Eye (tissue), 1 donor: ENCODE measurements at regions not wholly inside any gene's neighbourhood (a gene's known extent, or its start where the extent isn't known, plus 50 kb on each side); places are given as distances from the start of the nearest gene placed in this dataset.

Experiments used
- DNase-seq: peaks from one replicate; pipeline ENCODE4 v3.0.0-alpha.2; 2015

DNA sequence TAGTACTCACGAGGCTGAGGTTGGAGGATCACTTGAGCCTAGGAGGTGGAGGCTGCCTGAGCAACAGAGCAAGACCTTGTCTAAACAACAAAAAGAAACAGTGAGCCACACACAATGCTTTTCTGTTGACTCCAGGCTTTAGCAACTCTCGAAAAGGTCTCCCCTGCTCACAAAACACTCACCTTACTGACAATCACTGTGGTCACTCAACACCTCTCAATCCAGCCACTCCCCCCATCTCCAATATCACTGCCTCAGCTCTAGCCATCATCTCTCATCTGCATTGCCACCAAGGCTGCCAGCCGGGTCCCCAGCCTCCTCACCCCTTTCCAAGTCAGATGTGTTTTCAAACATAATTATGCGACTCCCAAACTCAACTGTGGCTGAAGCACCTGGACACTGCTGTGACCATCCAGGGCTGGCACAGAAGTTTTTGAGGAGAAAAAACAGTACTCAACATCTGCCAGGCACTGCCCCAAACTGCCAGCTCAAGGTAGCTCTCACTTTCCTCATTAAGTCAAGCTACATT lies 218.0 kb upstream of the ARID1B start:
- DNase-seq: no peak

DNA sequence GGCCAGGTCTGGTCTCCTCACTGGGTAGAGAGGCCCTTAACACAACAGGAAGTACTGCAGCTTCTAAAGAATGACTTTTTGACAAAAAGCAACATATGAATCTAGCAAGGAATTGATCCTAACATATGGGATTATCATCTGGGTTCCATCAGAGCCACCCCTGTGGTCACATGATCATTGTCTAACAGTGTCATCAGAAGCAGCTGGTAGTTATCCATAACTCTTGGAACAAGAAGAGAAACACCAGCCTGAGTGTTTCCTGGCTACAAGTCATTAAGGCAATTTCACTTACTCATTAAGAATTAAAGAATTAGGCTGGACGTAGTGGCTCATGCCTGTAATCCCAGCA lies 219.3 kb upstream of the ARID1B start:
- DNase-seq: no peak

DNA sequence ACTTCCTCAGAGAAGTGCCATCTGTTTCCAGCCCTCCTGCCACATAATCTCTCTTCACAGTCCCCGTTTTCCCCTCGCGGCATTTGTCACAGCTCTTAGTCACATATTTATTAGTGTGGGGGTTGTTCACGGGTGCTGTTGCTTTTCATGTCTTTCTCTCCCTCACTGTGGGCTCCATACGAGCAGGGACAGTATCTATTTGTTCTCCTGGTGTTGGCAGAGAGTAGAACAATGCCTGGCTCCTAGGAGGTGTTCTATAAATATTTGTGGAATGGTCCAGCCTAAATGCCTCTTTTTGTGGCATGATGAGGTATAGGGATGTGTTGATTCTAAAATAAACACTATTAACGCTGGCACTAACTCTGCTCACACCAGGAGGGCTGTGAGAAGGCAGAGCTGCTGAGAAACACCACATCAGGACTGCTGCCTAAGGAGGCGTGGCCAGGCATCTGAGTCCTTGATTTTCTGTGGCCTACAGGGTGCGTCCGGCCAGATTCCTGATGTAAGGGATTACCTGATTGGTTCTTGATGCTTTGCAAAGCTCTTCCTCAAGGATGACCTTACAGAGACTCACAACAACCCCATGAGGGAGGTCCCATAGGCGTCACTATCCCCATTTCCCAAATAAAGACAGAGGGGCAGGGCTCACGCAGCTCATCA lies 219.8 kb upstream of the ARID1B start:
- DNase-seq: no peak

DNA sequence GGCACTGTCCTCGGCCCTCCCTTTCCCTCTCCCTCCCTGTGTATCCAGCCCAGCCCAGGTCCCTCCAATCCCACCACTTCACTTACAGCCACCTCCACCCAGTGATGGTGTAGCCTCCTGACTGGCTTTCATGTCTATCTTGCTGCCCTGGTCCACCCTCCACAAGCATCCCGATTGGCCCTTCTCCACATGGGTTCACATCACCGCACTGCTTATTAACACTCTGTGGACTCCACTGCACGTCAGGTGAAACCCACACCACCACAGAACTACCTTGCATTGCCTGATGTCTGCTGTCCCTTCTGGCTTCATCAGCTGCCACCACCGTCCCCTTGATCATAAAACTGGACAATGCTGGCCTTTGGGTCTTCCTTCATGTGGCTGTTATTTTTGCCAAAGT lies 220.4 kb upstream of the ARID1B start:
- DNase-seq: no peak

DNA sequence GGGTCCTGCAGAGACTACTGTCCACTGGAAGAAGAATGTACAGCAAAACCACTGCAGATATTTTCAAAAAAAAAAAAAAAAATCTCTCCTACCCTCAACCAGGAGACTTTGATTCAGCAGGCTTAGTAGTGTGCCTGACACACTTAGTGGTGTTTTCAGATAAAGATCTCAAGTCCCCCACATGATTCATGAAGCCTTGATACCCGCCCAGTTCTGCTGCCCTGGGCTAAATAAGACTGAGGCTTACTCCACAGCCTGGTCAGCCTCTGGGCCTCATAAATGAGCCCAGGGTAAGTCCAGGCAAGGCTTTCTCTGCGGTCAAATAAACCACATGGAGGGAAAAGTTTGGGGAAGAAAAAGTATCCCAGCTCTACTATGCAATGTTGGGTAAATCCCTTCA lies 222.1 kb upstream of the ARID1B start:
- DNase-seq: no peak

DNA sequence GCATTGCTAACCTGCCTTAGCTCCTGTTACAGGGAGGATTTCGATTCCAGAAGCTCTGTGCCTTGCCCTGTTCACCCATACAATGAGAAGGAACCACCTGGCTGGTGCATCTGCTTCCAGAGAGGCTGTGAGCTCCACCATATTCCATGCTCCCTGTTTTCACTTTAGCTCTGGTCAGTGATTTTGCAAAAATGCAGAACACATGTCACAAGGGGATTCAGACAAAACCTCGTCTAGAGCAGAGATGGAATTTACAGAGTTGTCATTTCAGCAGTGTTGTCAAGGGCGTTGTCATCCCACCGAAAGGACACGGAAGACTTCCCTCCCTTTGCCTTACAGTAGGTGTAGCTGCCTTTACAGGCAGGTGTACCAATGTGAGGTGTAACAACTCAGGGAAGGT lies 223.0 kb upstream of the ARID1B start:
- peak; percentile 10 for DNase-seq

DNA sequence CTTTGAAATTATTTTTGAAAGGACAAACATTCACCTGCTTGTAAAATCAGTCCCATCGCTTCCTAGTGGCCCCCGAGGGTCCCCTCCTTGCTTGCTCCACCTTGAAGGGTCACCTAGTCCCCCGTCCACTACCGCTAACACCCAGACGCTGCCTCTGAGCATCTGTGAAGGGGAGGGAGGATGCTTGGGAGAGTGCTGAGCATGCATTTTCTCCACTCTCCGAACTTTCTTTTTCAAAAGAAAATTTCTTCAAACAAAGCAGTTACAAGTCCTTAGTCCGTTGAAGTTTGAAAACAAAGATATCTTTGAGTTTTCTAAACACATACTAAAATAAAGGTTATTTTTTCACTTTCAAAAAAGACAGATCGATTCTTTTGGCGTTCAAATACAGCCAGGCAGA lies 224.3 kb upstream of the ARID1B start:
- no peak for DNase-seq

DNA sequence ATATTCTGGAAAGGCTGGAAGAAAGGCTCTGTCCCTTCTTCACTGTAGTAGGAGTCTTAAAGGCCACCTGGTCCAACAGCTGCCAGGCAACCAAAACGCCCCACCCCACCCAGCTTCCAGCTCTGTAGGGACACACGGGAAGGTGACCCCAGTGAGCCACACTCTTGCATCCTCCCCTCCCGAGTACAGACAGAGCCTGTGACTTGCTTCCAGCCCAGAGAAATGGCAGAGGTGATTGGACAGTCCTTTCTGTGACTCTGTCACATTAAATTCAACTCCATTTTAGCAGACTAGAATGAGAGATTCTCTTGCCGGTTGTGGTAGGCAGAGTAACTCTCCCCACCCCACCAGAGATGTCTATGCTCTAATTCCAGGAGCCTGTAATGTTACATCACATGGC lies 226.2 kb upstream of the ARID1B start:
- no peak for DNase-seq

DNA sequence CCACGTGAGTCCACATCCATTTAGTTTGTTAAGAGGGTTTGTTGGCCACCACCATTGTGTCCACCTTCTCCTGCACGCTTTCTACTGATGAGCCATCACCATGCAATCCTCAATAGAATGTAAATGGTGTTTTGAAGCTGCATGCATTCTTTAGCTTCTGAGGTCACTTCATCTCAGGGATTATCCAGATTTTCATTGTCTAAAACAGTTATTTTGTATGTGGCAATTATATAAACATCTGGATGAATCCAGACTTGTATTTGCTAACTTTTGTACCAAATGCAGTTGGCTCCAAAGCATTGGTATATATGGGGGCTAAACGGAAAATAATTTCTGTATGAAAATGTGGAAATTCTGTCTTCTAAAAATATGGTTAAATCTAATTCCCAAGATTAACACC lies 231.2 kb upstream of the ARID1B start:
- DNase-seq: no peak

DNA sequence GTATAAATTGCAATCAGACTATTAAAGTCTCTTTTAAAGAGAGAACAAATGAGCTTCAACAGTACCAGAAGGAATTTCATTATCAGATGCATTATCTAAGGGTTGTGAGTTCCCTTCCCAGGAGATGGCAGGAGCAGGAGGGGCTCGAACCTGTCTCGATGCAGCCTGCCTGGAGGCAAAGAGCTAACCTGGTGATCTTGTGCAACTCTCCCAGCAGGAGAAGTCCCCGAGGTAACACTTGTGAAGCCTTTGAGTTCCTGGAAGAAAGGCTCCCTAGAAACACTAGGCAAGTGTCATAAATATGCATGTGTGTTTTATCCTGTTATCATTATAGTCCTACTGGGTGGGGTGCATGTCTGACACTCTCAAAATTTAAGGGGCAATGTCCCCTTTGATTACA lies 232.2 kb upstream of the ARID1B start:
- no peak for DNase-seq

DNA sequence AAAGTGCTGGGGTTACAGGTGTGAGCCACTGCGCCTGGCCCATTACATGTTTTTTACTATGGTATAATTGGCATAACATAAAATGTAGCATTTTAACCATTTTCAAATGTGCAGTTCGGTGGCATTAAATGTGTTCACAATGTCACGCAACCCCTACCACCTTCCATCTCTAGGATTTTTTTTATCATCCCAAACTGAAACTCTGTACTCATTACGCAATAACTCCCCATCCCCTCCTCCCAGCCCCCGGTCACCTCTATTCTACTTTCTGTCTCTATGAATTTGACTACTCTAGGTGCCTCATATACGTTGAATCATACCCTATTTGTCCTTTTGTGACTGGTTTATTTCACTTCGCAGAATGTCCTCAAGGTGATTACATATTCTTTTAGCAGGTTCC lies 233.1 kb upstream of the ARID1B start:
- DNase-seq: no peak

DNA sequence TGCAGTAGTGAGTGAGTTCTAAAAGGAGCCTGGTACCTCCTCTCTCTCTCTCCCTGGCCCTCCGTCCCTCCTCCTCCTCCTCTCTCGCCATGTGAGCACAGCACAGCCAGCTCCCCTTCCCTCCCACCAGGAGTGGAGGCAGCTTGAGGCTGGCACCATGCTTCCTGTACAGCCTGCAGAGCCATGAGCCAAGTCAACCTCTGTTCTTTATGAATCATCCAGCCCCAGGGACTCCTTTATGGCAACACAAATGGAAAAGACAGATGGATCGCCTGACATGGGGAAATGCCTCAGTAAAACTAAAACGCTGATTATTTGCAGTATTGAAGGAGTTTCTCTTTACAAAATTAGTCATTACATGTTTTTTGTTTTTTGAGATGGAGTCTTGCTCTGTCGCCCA lies 233.7 kb upstream of the ARID1B start:
- no peak for DNase-seq

DNA sequence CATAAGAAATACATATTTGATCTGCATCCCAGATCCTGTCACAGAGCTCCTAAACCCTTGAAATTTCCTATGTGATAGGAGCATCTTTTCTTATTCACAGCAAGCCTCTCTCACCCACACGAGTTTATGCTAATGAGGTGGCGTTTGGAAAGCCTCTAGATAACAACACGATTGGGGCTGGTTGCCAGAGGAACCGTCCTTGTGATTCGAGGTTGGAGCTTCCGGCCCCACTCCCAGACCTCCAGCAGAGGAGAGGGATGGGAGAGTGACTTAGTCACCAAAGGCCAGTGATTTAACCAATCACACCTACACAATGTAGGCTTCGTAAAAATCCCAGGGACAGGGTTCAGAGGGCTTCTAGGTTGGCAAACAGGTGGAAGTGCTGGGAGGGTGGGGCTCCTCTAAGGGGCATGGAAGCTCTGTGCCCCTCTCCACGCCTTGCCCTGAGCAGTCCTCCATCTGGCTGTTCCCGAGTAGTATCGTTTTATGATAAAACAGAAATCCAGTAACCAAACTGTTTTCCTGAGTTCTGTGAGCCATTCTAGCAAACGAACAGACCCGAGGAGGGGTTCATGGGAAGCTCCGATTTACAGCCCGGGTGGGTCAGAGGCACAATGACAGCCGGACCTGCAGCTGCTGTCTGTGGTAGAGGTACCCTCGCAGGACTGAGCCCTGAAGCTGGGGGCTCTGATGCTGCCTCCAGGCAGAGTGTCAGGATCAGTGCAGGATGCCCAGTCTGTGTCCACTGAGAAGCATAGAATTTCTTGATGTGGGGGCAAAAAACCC lies 238.1 kb upstream of the ARID1B start:
- DNase-seq: no peak

DNA sequence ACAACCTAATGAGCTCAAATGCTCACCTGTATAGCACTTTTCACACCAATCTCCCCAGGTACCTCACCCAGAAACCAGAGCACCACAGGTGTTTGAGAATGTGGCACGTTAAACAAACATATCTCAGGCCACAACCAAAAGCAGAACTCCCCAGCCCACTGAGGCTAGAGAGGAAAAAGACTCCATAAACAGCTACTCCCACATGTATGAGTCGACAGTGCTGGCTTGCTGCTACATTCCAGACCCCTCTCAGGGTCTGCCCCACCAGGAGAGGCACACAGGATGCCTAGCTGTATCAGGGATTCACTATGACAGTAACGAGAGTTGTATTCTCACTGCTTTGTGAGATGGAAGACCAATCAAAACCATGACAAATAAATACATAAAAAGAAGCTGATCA lies 242.6 kb upstream of the ARID1B start:
- no peak for DNase-seq

DNA sequence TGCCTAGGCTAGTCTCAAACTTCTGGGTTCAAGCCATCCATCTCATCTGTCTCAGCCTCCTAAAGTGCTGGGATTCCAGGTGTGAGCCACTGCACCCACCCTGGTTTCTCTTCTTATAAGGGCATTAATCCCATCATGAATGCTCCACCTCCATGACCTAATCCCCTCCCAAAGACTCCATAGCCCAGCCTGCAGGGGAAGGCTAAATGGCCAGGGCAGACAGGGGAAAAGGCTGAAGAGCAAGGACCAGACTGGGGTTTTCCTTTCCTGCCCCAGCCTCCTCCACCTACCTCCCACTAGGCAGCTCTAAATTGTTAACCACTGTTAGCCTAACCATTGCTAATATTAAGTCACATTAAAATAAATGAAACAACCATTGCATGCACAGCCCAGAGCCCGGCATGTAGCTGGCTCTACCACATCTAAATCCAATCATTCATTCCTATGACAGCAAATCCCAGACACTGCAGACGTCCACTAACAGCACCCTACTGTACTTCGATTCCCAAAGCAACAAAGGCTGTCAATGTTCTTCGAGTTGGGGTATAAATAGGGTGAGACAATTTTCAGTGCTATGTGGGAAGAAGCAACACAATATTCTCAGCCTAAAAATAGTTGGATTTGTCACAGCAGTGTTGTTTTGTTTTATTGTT lies 243.2 kb upstream of the ARID1B start:
- DNase-seq: no peak

DNA sequence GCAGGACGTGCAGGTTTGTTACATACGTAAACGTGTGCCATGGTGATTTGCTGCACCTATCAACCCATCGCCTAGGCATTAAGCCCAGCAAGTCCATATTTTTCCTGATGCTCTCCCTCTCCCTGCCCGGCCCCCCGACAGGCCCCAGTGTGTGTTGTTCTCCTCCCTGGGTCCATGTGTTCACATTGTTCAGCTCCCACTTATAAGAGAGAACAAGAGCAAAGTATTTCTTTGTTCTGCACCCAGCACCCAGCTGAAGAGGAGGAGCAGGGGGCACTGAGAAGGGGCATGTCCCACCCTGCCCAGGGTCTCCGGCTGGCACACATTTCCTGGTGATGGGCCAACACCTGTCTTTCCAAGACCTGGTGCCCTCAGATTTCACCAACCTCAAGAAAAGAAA lies 251.1 kb upstream of the ARID1B start:
- no peak for DNase-seq

DNA sequence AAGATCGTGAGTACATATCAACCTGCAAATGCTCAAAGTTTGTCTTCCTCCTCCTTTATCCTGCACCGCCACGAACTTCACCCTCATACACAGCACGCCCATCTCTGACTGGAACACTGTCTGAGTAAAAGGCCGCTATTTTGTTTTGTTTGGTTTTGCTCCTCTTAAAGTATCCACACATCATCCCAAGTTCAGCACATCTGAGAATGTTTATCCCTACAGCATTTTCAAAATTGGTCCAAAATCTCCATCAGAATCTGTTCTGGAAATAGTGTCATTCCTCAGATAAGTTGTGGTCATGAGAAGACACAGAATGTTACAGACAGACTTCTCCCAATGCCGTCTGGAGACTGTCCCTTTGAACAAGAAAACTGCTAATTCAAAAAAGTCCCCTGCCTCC lies 251.6 kb upstream of the ARID1B start:
- DNase-seq: no peak

DNA sequence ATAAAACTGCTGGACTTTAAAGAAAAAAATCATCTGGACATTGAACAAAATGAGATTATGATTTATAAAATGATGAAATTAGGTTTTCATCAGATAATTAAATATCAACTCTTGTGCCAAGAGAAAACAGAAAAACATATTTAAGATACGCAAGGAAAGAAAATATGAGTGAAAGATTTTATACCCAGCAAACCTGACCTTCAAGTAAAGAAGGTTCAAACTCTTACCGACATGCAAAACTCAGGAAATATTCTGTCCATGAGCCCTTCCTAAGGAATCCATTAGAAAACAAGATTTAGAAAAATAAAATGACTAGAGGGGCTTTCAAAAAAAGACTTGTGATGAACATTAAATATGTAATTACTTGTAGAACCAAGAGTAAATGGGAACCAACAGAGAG lies 257.2 kb upstream of the ARID1B start:
- DNase-seq: no peak

DNA sequence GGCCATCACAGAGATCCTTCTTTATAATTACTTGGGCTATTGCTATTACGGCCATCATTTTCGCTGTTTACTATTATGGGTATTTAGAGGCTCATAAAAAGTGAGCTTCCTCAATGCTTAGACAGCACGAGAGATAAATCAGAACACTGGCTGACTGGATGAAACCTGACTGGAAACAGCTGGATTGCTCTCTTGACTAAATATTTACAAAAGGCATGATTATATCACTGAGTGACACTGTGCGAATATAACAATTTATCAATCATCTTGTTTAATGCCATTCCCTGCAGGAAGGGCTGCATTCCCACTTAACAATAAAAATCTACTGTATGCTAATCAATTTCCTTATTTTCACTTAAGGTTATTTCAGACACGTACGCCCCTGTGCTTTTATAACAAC lies 260.1 kb upstream of the ARID1B start:
- no peak for DNase-seq

DNA sequence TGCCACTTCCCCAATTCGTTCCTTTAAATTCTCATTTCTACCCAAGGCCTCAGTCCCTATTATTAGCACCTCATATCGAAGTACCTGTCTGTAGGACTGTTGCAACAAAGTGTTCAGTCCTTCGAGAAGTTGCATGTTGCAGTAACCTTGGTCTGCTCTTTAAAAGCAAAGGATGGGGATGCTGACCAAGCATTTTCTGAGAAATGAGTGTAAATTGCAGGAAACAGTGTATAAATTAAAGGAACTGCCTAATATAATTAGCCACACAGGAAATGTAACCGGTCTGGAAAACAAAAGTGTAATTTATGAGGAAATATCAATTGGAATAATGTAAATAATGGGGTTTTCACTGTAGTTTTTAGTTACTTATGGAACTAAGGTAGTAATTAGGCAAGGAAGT lies 261.9 kb upstream of the ARID1B start:
- DNase-seq: no peak

DNA sequence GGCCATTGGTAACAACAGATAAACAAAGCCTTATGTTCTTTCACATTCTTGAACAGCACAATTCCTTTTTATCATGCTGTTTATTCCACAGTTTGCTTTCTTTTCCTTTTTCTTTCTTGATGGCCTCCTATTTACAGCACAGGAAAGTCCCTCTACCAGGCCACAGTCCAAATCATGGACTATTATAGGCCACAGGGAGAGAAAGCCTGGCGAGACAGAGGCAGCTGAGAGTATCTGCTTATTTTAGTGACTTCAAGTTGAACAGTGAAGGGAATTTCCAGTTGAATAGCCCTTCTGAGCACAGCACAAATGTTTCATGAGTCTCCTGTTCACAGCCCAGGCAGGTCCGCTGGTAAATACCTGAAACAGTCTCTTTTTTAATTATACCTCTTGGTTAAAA lies 263.7 kb upstream of the ARID1B start:
- no peak for DNase-seq

DNA sequence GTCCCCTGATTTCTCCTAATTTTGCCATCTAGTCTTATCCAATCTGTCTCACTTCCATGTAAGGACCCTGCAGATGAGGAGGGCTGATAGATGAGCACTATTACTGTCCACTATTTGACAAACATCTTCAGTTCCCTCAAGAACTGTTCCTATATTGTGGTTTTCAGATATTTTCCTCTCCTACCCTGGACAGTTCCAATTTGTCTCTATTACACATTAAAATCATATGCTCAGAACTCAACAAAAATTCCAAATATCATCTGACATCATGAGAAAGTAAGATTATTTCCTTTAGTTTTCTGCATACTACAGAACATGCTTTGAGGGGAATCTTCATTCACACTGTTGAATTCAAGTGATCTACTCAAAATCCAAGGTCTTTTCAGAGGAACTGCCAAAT lies 265.6 kb upstream of the ARID1B start:
- DNase-seq: no peak

DNA sequence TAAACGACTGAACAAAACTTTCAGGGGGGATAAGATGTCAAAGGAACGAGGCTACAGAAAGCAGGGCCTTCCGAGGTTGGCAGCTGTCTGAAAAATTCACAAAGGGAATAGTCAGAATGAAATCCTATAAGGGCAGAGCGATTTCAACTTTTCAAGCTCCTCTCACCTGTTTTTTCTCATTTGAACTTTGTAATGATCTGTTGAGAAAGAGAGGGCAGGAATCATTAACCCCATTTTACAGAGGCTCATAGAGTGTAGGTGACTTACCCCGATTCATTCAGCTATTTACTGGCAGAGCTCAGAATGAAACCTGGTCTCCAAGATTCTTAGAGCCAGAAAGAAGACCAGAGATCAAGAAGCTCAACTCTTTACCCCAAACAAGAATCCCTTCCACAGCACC lies 266.1 kb upstream of the ARID1B start:
- no peak for DNase-seq

DNA sequence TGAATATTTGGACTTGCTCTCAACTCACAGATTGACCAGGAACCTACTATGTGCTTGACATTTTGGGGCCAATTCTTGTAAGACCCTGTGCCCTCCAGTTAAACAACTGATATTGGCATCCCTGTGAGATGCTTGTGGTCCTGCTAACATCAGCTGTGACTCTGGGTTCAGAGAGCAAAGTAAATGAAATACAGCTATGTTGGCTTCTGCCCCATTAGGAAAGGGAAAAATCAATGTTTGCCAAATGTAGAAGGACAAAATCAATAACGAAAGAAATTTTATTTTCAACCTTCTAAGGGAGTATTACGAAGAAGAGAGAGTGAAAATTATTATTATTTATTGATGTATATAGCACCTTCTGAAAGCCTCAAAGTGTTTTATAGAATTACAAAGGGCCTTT lies 266.9 kb upstream of the ARID1B start:
- DNase-seq: no peak
